GM19328 (cell line): ENCODE measurements at regions not wholly inside any gene's neighbourhood (a gene's known extent, or its start where the extent isn't known, plus 50 kb on each side); places are given as distances from the start of the nearest gene placed in this dataset.

Source experiments
- ATAC-seq: cut with Tn5 transposase; IDR thresholded peaks from one replicate; pipeline ENCODE4 v1.9.1; 2021; ENCODE audit warnings: mild to moderate bottlenecking, moderate library complexity; ENCODE audit not compliant: unreplicated experiment

GRCh38 chr1:68293609-68294366 is 61.5 kb upstream of the WLS start:
- ATAC-seq = no peak

DNA sequence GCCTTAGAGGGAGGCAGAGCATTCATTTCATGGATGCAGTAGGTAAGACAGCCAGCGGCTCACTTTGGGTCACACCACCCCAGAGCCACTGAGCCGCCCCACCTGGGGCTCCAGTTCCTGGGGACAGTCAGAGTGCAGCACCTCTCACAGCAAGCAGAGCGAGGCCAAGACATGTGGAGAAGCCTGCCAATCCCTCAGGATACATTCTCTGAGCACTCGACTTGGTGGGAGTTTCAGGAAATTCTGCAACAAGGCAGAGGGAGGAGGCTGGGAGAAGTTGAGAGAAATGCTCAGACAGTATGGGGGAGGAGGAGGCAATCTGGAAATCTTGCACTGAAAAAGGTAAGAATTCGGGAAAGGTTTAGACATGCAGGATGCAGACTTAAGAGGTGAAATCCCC is 60.8 kb upstream of the WLS start:
- no peak for ATAC-seq

GRCh38 chr1:68291688-68292384 is 59.5 kb upstream of the WLS start:
- no peak for ATAC-seq

GRCh38 chr1:68287241-68287640 is 54.9 kb upstream of the WLS start:
- ATAC-seq = no peak

DNA sequence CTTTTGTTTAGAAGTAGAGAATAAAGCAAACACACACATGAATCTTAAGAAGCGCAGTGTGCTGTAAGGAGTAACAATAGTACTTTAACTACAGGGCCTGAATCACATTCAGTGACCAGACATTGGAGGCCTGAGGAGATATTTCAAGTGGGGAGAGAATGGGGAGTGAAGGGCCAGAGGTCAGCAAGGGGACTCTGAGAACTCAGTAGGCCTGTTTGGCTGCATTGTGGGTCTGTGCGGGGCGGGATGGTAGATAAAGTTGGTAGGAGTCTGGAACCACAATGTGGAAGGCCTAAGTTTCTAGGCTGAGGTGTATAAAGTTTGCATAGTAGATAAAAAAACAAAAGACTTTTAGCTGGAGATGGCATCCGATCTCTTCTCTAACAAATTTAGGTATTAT is 52.7 kb upstream of the WLS start:
- ATAC-seq = no peak

DNA sequence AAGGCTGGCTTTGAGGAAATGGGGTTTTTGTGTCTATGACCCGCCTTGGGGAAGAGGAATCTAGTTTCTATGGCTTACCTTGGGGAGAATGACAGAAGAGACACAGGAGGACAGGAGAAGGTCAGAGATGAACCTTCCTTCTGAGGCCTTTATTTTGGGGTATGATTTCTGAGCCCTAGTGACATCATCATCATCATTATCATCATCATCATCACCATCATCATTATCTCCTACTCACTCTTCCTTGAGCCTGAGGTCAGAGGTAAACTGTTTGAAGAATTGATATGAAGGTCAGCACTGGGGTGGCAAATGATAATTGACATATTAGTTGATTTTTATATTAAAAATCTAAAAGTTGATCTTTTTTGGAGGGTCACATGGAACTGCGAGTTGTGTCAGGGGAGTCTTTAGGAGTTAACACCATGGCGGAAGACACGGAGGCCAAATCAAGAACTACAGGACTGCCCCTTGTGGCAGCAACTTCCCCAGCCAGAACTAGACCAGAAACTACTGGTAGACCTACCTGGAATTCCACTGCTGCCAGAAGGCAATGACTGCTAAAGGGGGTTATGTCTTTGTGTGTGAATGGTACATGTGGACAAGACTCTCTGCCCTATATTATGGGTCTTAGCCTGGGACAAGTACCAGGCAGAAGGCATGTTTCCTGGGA is 49.8 kb upstream of the WLS start:
- ATAC-seq = no peak
